ENCODE measurements at regions not wholly inside any gene's neighbourhood (a gene's known extent, or its start where the extent isn't known, plus 50 kb on each side); places are given as distances from the start of the nearest gene placed in this dataset.
"Not testable (repeated sequence)": the region's sequence is repeated elsewhere in the genome, so short reads cannot be mapped to it uniquely, and the experiment has no call there.

DNA sequence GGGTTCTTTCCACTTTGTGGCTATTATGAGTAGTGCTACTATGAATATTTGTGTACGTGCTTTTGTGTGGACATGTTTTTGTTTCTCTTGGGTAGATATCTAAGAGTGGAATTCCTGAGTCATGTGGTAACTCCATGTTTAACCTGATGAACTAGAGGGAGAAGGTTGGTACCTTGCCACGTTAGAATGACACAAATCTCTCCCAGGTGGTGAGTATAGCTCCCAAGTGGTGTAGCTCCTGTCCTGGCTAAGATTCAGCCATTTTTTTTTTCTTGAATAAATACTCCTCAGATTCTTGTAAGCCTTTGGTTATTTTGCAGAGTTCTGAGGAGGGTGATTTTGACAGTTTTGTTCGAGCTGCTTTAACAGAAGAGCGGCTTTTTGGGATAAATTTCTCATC is 83.2 kb upstream of the DPP6 start:
- not testable (repeated sequence) for DNase-seq

DNA sequence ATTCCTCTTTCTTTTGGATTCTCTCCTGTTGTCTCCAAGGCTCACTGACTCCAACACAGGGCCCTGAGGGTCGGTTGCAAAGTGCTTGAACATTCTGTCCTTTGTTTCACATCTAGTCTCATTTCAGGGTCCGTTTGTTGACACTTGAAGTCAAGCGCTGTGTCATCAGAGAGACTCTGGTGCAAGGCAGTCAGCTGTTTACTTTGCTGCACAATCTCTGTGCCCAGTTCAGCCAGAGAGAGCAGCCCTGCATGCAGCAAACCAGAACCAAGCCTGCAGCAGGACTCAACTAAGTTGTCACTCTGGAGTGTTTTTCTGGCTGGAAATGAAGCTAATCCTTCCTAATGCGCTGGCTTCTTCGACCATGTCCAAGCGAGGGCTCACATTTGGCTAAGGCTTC is 77.6 kb upstream of the DPP6 start:
- peak in 1 of 2 experiments; percentile 1 for DNase-seq

DNA sequence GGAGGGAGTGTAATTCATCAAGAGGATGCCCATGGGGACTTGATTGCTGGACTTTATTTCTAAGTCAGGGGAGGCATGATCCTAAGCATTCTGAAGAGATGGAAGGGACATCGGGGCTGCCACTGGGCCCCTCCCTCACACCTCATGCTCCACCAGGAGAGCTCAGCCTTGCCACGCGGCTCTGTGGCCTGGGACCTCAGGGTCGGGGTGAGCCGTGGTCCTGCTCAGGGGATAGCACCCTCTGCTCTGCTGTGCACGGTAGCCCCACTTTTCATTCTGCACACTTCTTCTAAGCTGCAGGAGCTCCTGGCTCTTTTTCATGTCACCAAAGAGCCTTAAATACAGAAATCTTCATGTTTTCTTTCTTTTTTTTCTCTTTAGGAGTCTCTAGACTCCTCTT is 75.5 kb upstream of the DPP6 start:
- not testable (repeated sequence) for DNase-seq

DNA sequence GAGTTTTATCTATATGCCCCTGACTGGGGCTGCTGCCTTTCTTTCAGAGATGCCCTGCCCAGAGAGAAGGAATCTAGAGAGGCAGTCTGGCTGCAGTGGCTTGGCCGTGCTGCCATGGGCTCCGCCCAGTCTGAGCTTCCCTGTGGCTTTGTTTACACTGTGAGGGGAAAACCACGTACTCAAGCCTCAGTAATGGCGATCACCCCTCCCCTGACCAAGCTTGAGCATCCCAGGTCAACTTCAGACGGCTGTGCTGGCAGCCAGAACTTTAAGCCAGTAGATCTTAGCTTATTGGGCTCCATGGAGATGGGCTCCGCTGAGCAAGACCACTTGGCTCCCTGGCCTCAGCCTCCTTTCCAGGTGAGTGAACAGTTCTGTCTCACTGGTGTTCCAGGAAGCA is 69.0 kb upstream of the DPP6 start:
- DNase-seq: not testable (repeated sequence)

DNA sequence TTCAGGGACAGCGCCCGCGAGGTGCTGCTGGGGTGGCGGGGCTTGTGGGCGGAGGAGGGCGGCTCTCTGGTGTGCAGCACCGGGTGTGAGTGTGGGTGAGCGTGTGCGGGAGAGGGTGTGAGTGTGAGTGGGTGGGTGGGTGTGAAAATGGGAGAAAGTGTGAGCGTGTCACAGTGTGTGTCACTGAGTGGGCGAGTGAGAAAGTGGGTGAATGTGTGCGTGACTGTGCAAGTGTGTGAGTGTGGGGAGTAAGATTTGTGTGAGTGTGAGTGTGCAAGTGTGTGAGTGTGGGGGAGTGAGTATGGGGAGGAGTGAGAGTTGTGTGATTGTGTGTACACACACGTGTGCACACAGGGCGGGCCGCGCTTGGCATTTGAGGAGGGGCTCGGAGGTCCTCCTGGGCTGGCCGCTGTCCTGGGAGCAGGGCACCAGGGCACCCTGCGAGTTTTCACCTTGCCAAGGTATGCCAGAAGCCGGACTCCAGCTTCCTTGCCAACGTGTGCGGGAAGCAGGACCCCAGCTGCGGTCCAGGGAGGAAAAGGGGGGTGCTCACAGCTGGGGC is 63.1 kb upstream of the DPP6 start:
- DNase-seq: not testable (repeated sequence)

DNA sequence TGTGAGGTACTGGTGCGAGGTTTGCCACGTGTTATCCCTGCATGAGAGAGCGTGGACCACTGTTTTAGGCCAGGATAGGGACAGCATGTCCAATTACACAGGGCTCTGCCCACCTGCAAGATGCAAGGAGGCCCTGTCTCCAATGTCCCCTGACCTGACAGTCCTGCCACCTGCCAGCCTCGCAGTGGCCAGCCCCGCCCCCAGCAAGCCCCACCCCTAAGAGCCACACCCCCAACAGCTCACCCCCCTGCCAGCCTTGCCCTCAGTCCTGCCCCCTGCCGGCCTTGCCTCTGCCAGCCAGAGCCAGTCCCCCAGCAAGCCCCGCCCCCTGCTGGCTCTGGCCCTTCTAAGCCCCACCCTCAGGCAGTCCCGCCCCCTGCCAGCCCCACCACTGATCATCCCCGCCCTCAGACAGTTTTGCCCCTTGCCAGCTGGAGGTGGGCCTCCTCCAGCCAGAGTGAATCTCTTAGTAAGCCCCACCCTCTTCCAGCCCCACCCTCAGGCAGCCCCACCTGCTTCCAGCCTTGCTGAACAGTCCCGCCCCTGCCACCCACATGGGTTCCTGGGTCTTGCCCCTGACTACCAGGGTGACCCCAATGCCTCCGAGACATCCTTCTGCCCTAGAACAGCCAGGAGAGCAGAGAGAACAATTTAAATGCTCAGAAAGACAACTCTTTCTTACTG is 62.3 kb upstream of the DPP6 start:
- not testable (repeated sequence) for DNase-seq

DNA sequence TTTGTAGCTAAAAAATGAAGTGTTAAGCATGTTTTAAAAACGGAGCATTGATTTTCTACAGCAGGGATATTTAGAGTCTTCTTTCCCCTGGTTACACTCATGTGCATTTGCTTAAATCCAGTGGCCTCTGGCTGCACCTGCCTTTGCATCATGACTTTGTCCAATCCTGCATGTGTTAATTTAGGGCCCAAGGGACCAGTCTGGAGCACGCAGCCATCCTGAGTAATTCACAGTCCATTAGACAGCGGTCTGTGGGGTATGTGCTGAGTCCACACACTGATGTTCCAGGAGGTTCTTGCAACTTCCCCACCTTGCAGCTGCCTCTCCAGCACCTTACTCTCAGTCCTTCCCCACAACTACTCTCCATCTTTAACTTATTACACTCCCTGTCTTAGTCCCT is 60.7 kb upstream of the DPP6 start:
- DNase-seq: not testable (repeated sequence)

DNA sequence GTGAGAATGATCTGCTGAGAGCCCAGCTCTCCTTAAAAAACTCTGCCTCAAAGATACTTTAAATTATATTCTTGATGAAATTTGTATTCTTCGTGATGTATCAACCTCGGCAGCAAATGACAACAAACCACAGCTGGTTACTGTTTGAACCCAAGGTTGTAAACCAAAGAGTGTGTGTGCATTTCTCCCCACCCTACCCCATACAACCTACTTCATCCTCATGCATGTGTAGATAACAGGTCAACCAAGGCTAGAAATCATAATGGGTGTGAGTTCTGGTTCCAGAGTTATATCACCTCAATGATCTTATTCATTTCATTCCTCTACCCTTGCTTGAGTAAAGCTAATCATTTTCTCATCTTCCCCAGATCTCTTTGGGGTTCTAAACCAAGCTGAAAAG is 58.8 kb upstream of the DPP6 start:
- DNase-seq: not testable (repeated sequence)

DNA sequence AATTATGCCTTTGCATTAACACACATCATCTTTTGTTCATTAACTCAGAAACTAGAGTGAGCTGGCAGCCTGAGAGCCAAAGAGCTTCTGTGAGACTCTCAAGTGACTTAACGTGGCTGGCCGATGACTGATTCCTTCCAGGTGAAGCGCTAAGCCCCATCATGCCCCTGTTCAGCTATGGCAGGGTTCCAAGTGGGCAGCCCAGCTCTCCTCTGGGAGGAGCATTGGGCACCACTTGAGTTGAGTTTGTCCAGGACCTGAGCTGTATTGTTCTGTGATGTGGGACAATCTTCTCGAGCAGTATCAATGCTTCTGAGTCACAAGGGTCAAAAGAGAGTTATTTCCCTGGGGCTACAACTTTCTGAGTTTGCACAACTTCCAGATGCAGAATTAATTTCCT is 53.3 kb upstream of the DPP6 start:
- not testable (repeated sequence) for DNase-seq
